ENCODE measurements at regions not wholly inside any gene's neighbourhood (a gene's known extent, or its start where the extent isn't known, plus 50 kb on each side); places are given as distances from the start of the nearest gene placed in this dataset.

DNA sequence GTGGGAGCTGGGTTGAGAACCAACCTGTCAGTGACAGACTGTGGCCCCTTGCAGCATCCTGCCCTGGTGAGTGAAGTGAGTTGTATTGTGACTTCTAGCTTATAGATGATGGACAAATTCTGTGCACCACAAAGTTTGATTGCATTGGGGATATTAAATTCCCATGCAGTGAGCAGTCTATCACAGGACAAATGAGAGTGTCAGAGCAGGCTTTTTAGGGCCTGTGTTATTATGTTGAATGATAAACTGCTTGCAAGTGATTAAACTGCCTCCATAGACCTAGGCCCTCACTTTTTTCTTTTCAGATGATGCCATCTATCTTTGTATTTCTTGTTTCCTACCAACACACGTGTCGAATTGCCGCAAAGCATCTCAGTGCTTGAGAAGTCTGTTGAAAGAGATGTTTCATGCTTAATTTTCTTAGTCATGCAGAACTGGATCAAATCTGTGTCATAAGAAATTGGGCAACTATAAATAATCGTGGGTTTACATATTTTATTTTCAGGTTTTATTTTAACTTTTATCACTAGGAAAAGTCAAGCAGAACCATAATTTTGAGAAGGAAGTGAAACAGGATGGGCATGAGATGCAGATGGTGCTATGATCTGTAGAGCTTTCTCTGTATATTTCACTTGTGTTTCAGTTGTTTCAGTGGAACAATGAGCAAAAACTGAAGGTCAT lies 199.2 kb downstream of the S1PR1 start:
- Histone ChIP-seq H4K91ac (replicated peaks; ENCODE audit: insufficient read length, low read length) (no peak overlapping the region), H3K4me2 (ENCODE audit: insufficient read depth in 1 of 2, low read depth in 2 of 2, low read length in 2 of 2) (no peak overlapping the region)
- whole genome bisulfite sequencing, 2 experiments (ENCODE audit: extremely low coverage in 1 of 2, insufficient coverage in 1 of 2, insufficient read length in 1 of 2, insufficient replicate concordance in 2 of 2, low coverage in 1 of 2, low lambda C conversion rate in 2 of 2, missing lambda C conversion rate in 1 of 2): 86% methylated on average over 4 of the region's 4 CpGs; no CpG with 5 or more reads in 1 of the 2 experiments

More for the DNA sequence above, 199.2 kb downstream of the S1PR1 start:
- no peaks in the 10 kb centered on the region for H3K4me1 ChIP-seq (replicated peaks in 1 of 4; ENCODE audit: control insufficient read depth in 3 of 4, insufficient read depth in 4 of 4, low read length in 3 of 4)
- no peaks in the 10 kb centered on the region for H3K23me2 ChIP-seq (ENCODE audit: low read depth, low read length)
- no peak overlapping the region for H4K8ac ChIP-seq (ENCODE audit: extremely low read depth, insufficient read depth, low read length)
- H2BK15ac ChIP-seq (ENCODE audit: low read length): no peak overlapping the region
- H3K9ac ChIP-seq (replicated peaks in 1 of 4; ENCODE audit: extremely low read depth in 1 of 4, low read depth in 3 of 4, low read length in 3 of 4): no peak overlapping the region
- no peak overlapping the region for H2AFZ ChIP-seq (ENCODE audit: low read length)
- H3K79me1 ChIP-seq (ENCODE audit: low read depth, low read length): no peaks in the 10 kb centered on the region
- no peak overlapping the region for H3K27ac ChIP-seq (ENCODE audit: low read depth, low read length)
- no peak overlapping the region for H2BK120ac ChIP-seq (replicated peaks; ENCODE audit: low read depth, low read length)
- ChIA-PET POLR2A (ENCODE audit: partially characterized antibody) (interaction anchor here (0.6 kb wide), 1 partner anchor 486 kb away, joined by 3 read pairs; no protein-coding TSS in a partner anchor), CTCF (ENCODE audit: partially characterized antibody) (interaction anchor here (0.7 to 3.3 kb wide), 7 partner anchors 19 to 739 kb away, joined by 3 to 32 read pairs (median 4); no protein-coding TSS in a partner anchor)
- no peak for DNase-seq (ENCODE audit: low read depth in 1 of 2, low spot score in 2 of 2)
- H3K14ac ChIP-seq (ENCODE audit: insufficient read length): no peak overlapping the region
- H3K23ac ChIP-seq (ENCODE audit: insufficient read length): no peak overlapping the region
- H2BK20ac ChIP-seq (ENCODE audit: low read length): no peak overlapping the region
- no peak overlapping the region for H3K4ac ChIP-seq (replicated peaks; ENCODE audit: insufficient read length, low read depth, low read length)
- H3K36me3 ChIP-seq (ENCODE audit: control insufficient read depth in 2 of 4, insufficient read depth in 4 of 4, low read length in 3 of 4): no peaks in the 10 kb centered on the region
- no peaks in the 10 kb centered on the region for H3K79me2 ChIP-seq (ENCODE audit: control insufficient read depth in 1 of 2, insufficient read depth in 2 of 2, low read length in 2 of 2)
- no peaks in the 10 kb centered on the region for H4K20me1 ChIP-seq (replicated peaks in 1 of 2; ENCODE audit: control insufficient read depth in 1 of 2, insufficient read depth in 2 of 2, low read length in 2 of 2)
- H4K5ac ChIP-seq (ENCODE audit: insufficient read length, low read depth, low read length): no peak overlapping the region
- no peak overlapping the region for H3K4me3 ChIP-seq (ENCODE audit: extremely low read depth in 1 of 4, insufficient read depth in 2 of 4, low read depth in 3 of 4, low read length in 4 of 4)
- TF ChIP-seq SUZ12 (IDR thresholded peaks at IDR 0.05; ENCODE audit: low read length) (no peak), CEBPB (IDR thresholded peaks at IDR 0.05; ENCODE audit: low read depth, low read length) (no peak), CHD2 (IDR thresholded peaks at IDR 0.05; ENCODE audit: low read length) (no peak), SP4 (IDR thresholded peaks at IDR 0.05; ENCODE audit: low read length) (no peak), FOSL1 (IDR thresholded peaks at IDR 0.05; ENCODE audit: insufficient read depth, low read depth, low read length) (no peak), PHF8 (conservative IDR thresholded peaks at IDR 0.05; ENCODE audit: low read depth, low read length) (no peak), YY1 (IDR thresholded peaks at IDR 0.05; ENCODE audit: low read depth, low read length) (no peak), TBP (IDR thresholded peaks at IDR 0.05; ENCODE audit: low read depth, low read length) (no peak), NRF1 (IDR thresholded peaks at IDR 0.05; ENCODE audit: low read depth, low read length) (no peak), BACH1 (IDR thresholded peaks at IDR 0.05; ENCODE audit: low read length) (no peak), SIN3A (conservative IDR thresholded peaks at IDR 0.05 in 1 of 2, IDR thresholded peaks at IDR 0.05 in 1 of 2; ENCODE audit: low read depth in 1 of 2, low read length in 2 of 2) (no peak), BCL11A (IDR thresholded peaks at IDR 0.05; ENCODE audit: low read depth in 2 of 2, low read length in 2 of 2) (no peak), RBBP5 (IDR thresholded peaks at IDR 0.05; ENCODE audit: borderline replicate concordance, low read depth, low read length) (no peak), JUND (IDR thresholded peaks at IDR 0.05; ENCODE audit: low read length) (no peak)
- TF ChIP-seq, protein P1, sequence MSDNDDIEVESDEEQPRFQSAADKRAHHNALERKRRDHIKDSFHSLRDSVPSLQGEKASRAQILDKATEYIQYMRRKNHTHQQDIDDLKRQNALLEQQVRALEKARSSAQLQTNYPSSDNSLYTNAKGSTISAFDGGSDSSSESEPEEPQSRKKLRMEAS (IDR thresholded peaks at IDR 0.05): no peak
- FAIRE-seq: no peak
- no peaks in the 10 kb centered on the region for H3K27me3 ChIP-seq (replicated peaks in 1 of 4; ENCODE audit: control insufficient read depth in 3 of 4, extremely low read depth in 1 of 4, insufficient read depth in 3 of 4, low read length in 3 of 4)
- no peak overlapping the region for H3K18ac ChIP-seq (ENCODE audit: extremely low read depth, low read length)
- no peak overlapping the region for H2BK5ac ChIP-seq (ENCODE audit: low read depth, low read length)
- no peak overlapping the region for H2AK5ac ChIP-seq (ENCODE audit: low read depth, low read length)
- no peak overlapping the region for H2BK12ac ChIP-seq (ENCODE audit: low read depth, low read length)
- H3K56ac ChIP-seq (replicated peaks; ENCODE audit: insufficient read length, low read depth, low read length): no peak overlapping the region
- no peaks in the 10 kb centered on the region for H3K9me3 ChIP-seq (ENCODE audit: insufficient read depth in 2 of 2, low read depth in 1 of 2, low read length in 1 of 2)
